ENCODE measurements at regions not wholly inside any gene's neighbourhood (a gene's known extent, or its start where the extent isn't known, plus 50 kb on each side); places are given as distances from the start of the nearest gene placed in this dataset.

GRCh38 chr1:98051065-98051675, 130.3 kb upstream of the DPYD start:
- Histone ChIP-seq H3K9ac (no peak overlapping the region), H3K27me3 (ENCODE audit: insufficient read depth) (no peaks in the 10 kb centered on the region), H3K9me2 (no peaks in the 10 kb centered on the region), H3K4me3 (ENCODE audit: low read depth in 2 of 2, low read length in 1 of 2) (peak overlapping the region in 1 of 2 experiments; percentile 4; a peak in 1 of 4 replicates), H3K4me1 (ENCODE audit: control insufficient read depth in 1 of 2, insufficient read depth in 2 of 2, low read depth in 1 of 2, low read length in 1 of 2) (peaks cover 12% of the 10 kb centered on the region in 2 experiments; a peak in 3 of 4 replicates), H3K27ac (ENCODE audit: low read depth in 2 of 2, low read length in 1 of 2) (peak overlapping the region in 1 of 2 experiments; percentile 96; a peak in 2 of 4 replicates), H4K20me1 (ENCODE audit: insufficient read depth) (no peaks in the 10 kb centered on the region), H3F3A (replicated peaks; ENCODE audit: insufficient read depth) (peaks cover 14% of the 10 kb centered on the region), H2AFZ (ENCODE audit: low read depth) (no peak overlapping the region), H3K79me2 (ENCODE audit: insufficient read depth) (peaks cover 29% of the 10 kb centered on the region), H3K4me2 (no peak overlapping the region), H3K36me3 (replicated peaks in 1 of 2; ENCODE audit: control insufficient read depth in 1 of 2, insufficient read depth in 2 of 2, low read length in 1 of 2) (no peaks in the 10 kb centered on the region), H3K9me3 (no peaks in the 10 kb centered on the region)
- 0% methylated on average over 1 of the region's 1 CpG for WGBS (ENCODE audit: low lambda C conversion rate)
- ChIA-PET CTCF (interaction anchor here (0.6 to 2.2 kb wide), 10 partner anchors 9 to 1951 kb away, joined by 3 to 16 read pairs (median 3); no protein-coding TSS in a partner anchor), POLR2A (no interaction called here)
- peak; percentile 53 for DNase-seq
- no peak for TF ChIP-seq TAF1 (IDR thresholded peaks at IDR 0.05; ENCODE audit: borderline replicate concordance, low read depth, low read length)
- no peak for TF ChIP-seq GATA2 (CRISPR knock-in tag; IDR thresholded peaks at IDR 0.05)
- TF ChIP-seq POLR2AphosphoS5 (IDR thresholded peaks at IDR 0.05; ENCODE audit: low read depth, low read length) = no peak
- no peak for TF ChIP-seq NFIC (IDR thresholded peaks at IDR 0.05; ENCODE audit: borderline replicate concordance)
- TF ChIP-seq TCF12 (IDR thresholded peaks at IDR 0.05) = no peak
- TF ChIP-seq IRF3 (IDR thresholded peaks at IDR 0.05; ENCODE audit: low read depth, low read length) = no peak
- no peak for TF ChIP-seq ELF1 (IDR thresholded peaks at IDR 0.05)
- no peak for TF ChIP-seq RCOR1 (IDR thresholded peaks at IDR 0.05; ENCODE audit: low read length)
- TF ChIP-seq SMC3 (IDR thresholded peaks at IDR 0.05; ENCODE audit: low read depth, low read length) = peak; percentile 69
- 0 out of 2 replicates have a peak, but pooled peaks have one; percentile 5 for TF ChIP-seq FOSL2 (IDR thresholded peaks at IDR 0.05; ENCODE audit: borderline replicate concordance, low read depth)
- peak; percentile 97 for TF ChIP-seq CTCF (IDR thresholded peaks at IDR 0.05)
- no peak for TF ChIP-seq RFX5 (IDR thresholded peaks at IDR 0.05; ENCODE audit: low read length)
- TF ChIP-seq JUND (IDR thresholded peaks at IDR 0.05) = no peak
- no peak for TF ChIP-seq USF2 (IDR thresholded peaks at IDR 0.05; ENCODE audit: borderline replicate concordance, low read depth, low read length)
- TF ChIP-seq MEF2A (IDR thresholded peaks at IDR 0.05; ENCODE audit: borderline replicate concordance, low read depth) = no peak
- TF ChIP-seq ZBTB33 (IDR thresholded peaks at IDR 0.05; ENCODE audit: borderline replicate concordance, low read depth) = no peak
- no peak for TF ChIP-seq NRF1 (IDR thresholded peaks at IDR 0.05; ENCODE audit: low read depth, low read length)
- no peak for TF ChIP-seq FOXJ3 (CRISPR knock-in tag; IDR thresholded peaks at IDR 0.05)
- TF ChIP-seq RAD21 (IDR thresholded peaks at IDR 0.05; ENCODE audit: low read length) = peak; percentile 97
- no peak for TF ChIP-seq RXRA (IDR thresholded peaks at IDR 0.05; ENCODE audit: borderline replicate concordance, low read depth)
- no peak for TF ChIP-seq MAX (IDR thresholded peaks at IDR 0.05; ENCODE audit: low read depth)
- TF ChIP-seq PBX3 (IDR thresholded peaks at IDR 0.05) = 0 out of 2 replicates have a peak, but pooled peaks have one; percentile 6
- no peak for TF ChIP-seq GABPA (IDR thresholded peaks at IDR 0.05; ENCODE audit: low read depth)
- TF ChIP-seq MXI1 (IDR thresholded peaks at IDR 0.05; ENCODE audit: low read depth, low read length) = no peak; the same call in 1 of the 2 replicates
- TF ChIP-seq EP300 (IDR thresholded peaks at IDR 0.05; ENCODE audit: borderline replicate concordance in 1 of 2, low read depth in 1 of 2, low read length in 1 of 2) = no peak
- TF ChIP-seq FOXM1 (IDR thresholded peaks at IDR 0.05; ENCODE audit: low read depth) = no peak
- TF ChIP-seq CHD2 (IDR thresholded peaks at IDR 0.05; ENCODE audit: low read length, partially characterized antibody) = peak; percentile 8
- no peak for TF ChIP-seq USF1 (IDR thresholded peaks at IDR 0.05; ENCODE audit: borderline replicate concordance, low read depth)
